Bronchial epithelial cell (primary cell): ENCODE measurements at regions not wholly inside any gene's neighbourhood (a gene's known extent, or its start where the extent isn't known, plus 50 kb on each side); places are given as distances from the start of the nearest gene placed in this dataset.

Source experiments
- DNase-seq: peaks from one replicate; pipeline ENCODE4 v3.0.0-alpha.2; 2010; ENCODE audit warnings: low read depth
- FAIRE-seq: peaks from 2 replicates; lab custom pipeline; 2011; peaks lifted over from hg19 to GRCh38; lab: Jason Lieb, UNC
- H3K27me3 ChIP-seq: 2 replicates; pipeline ENCODE4 v1.5.1; 2011; ENCODE audit warnings: low read length; ENCODE audit not compliant: control insufficient read depth, insufficient read depth
- H3K36me3 ChIP-seq: 2 replicates; pipeline ENCODE4 v1.5.1; 2011; ENCODE audit warnings: low read length; ENCODE audit not compliant: control insufficient read depth, insufficient read depth
- H3K4me3 ChIP-seq: 2 replicates; pipeline ENCODE4 v1.5.1; 2011; ENCODE audit warnings: mild to moderate bottlenecking, low read depth, low read length, control low read depth
- TF ChIP-seq, protein P1 (sequence below): IDR thresholded peaks from 2 replicates; pipeline ENCODE4 v1.5.1; 2011; ENCODE audit warnings: mild to moderate bottlenecking, moderate library complexity, low read length, control low read depth, inconsistent platforms; ENCODE audit not compliant: insufficient read depth, severe bottlenecking

DNA sequence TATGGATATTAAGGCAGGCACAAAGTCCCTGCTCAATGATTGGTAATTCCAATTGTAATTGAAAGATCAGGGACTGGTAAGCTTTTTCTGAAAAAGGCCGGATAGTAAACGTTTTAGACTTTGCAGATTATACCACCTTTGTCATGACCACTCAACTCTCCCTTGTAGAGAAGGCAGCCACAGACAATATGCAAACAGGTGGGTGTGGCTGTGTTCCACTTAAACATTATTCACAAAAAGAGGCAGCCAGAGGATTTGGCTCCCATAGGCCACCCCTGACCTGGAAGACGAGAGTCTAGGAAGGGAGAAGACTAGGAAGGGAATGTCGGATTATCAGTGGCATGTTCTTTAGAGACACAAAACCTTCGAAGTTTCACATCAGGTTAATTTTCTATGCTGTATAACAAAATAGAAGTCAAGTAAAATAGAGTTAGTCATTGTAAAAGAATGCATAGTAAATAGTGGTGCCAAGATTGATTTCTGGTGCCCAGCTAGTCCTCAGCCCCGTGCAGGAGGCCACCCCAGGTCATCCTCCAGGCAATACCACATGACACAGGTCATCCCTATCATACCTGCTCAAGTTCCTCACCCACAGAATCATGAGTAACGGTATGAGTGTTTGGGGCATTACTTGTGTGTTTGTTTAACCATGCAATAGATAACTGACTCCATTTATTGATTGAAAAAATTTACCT is 193.8 kb downstream of the PLPP4 start:
- Histone ChIP-seq H3K36me3 (no peaks in the 10 kb centered on the region), H3K27me3 (no peaks in the 10 kb centered on the region), H3K4me3 (no peak overlapping the region)
- no peak for FAIRE-seq
- TF ChIP-seq, protein P1, sequence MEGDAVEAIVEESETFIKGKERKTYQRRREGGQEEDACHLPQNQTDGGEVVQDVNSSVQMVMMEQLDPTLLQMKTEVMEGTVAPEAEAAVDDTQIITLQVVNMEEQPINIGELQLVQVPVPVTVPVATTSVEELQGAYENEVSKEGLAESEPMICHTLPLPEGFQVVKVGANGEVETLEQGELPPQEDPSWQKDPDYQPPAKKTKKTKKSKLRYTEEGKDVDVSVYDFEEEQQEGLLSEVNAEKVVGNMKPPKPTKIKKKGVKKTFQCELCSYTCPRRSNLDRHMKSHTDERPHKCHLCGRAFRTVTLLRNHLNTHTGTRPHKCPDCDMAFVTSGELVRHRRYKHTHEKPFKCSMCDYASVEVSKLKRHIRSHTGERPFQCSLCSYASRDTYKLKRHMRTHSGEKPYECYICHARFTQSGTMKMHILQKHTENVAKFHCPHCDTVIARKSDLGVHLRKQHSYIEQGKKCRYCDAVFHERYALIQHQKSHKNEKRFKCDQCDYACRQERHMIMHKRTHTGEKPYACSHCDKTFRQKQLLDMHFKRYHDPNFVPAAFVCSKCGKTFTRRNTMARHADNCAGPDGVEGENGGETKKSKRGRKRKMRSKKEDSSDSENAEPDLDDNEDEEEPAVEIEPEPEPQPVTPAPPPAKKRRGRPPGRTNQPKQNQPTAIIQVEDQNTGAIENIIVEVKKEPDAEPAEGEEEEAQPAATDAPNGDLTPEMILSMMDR: no peak
- no peak for DNase-seq

DNA sequence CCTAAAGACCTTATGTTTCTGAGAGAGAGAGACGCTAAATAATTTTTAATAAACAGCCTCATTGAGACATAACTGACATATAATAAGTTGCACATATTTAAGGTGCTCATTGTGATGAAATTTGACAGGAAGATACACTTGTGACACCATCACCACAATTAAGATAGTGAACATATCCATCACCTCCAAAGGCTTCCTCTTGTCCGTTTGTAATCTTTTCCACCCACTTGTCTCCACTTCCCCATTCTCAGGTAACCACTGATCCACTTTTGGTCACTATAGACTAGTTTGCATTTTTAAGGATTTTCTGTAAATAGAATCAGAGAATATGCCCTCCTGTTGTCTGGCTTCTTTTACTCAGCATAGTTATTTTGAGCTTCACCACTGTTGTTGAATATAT is 195.1 kb upstream of the WDR11 start:
- Histone ChIP-seq H3K36me3 (no peaks in the 10 kb centered on the region), H3K27me3 (no peaks in the 10 kb centered on the region), H3K4me3 (no peak overlapping the region)
- DNase-seq (no peak), FAIRE-seq (no peak)
- TF ChIP-seq, protein P1: no peak

DNA sequence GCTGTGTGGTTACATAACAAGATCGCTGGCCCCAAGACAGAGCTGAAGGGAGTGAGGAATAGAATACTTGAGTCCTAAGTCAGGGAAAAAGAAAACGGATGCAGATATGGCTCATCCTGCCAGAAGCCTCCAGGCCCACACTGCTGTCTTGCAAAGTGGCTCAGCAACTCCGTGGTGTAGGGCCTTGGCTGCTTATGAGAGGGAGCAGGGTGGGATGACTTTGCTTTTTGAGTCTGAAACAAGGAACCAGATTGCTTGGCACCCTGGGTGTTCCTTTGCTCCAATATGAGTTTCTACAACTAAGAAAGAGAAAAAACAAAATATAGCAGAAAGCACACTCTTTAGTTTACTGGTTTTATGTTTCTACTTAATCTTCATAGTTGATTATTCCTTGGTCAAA is 193.8 kb upstream of the WDR11 start:
- DNase-seq: no peak
- H3K27me3 ChIP-seq: no peaks in the 10 kb centered on the region
- H3K4me3 ChIP-seq: no peak overlapping the region
- no peak for FAIRE-seq
- TF ChIP-seq, protein P1: no peak
- H3K36me3 ChIP-seq: no peaks in the 10 kb centered on the region

GRCh38 chr10:120658943-120659885 is 191.9 kb upstream of the WDR11 start:
- no peak for DNase-seq
- H3K4me3 ChIP-seq: no peak overlapping the region
- no peak for FAIRE-seq
- no peaks in the 10 kb centered on the region for H3K27me3 ChIP-seq
- TF ChIP-seq, protein P1: no peak
- no peaks in the 10 kb centered on the region for H3K36me3 ChIP-seq

DNA sequence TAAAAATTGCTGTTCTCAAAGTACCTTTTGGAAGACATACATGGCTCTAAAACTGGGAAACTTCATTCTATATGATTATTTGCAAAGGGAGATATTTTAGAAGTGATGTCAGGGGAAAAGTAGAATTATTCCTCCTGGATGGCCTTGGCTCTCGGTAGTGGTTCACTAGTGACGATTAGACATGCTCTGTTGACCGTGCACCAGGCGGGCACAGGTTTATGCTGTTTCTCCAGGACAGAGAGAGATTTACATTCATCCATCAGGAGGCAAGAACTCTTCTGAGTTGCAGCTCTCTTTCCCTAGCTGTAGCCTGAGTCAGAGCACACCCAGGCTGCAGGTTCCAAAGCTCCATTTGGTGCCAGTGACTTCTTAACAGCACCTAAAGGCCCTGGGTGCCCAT is 184.9 kb upstream of the WDR11 start:
- H3K36me3 ChIP-seq: no peaks in the 10 kb centered on the region
- FAIRE-seq: no peak

More for the DNA sequence above, 184.9 kb upstream of the WDR11 start:
- H3K27me3 ChIP-seq: no peaks in the 10 kb centered on the region
- TF ChIP-seq, protein P1: no peak
- H3K4me3 ChIP-seq: no peak overlapping the region
- DNase-seq: no peak
